M059J (cell line): ENCODE measurements at regions not wholly inside any gene's neighbourhood (a gene's known extent, or its start where the extent isn't known, plus 50 kb on each side); places are given as distances from the start of the nearest gene placed in this dataset.
"Not testable (repeated sequence)": the region's sequence is repeated elsewhere in the genome, so short reads cannot be mapped to it uniquely, and the experiment has no call there.

Source experiments
- DNase-seq: peaks from one replicate; pipeline ENCODE4 v3.0.0-alpha.2; 2012; ENCODE audit warnings: low read depth

GRCh38 chr1:64361974-64362373 is 108.0 kb upstream of the CACHD1 start:
- DNase-seq: no peak

- no peak for DNase-seq
These were observed 106.8 kb upstream of the CACHD1 start for GRCh38 chr1:64363111-64363510.

GRCh38 chr1:64363616-64364015 is 106.3 kb upstream of the CACHD1 start:
- no peak for DNase-seq

GRCh38 chr1:64366821-64367220 is 103.1 kb upstream of the CACHD1 start:
- no peak for DNase-seq

GRCh38 chr1:64368344-64368743 is 101.6 kb upstream of the CACHD1 start:
- no peak for DNase-seq

- DNase-seq: no peak
These were observed 91.1 kb upstream of the CACHD1 start for GRCh38 chr1:64378826-64379225.

- DNase-seq: peak; percentile 17
These were observed 82.3 kb upstream of the CACHD1 start for GRCh38 chr1:64387389-64388285.

- DNase-seq: no peak
These were observed 81.6 kb upstream of the CACHD1 start for GRCh38 chr1:64388336-64388735.

GRCh38 chr1:64392109-64392508 is 77.8 kb upstream of the CACHD1 start:
- no peak for DNase-seq

GRCh38 chr1:64393790-64394189 is 76.1 kb upstream of the CACHD1 start:
- DNase-seq: no peak

- no peak for DNase-seq
These were observed 73.1 kb upstream of the CACHD1 start for GRCh38 chr1:64396817-64397216.

GRCh38 chr1:64397541-64397940 is 72.4 kb upstream of the CACHD1 start:
- no peak for DNase-seq

GRCh38 chr1:64398936-64399335 is 71.0 kb upstream of the CACHD1 start:
- no peak for DNase-seq

GRCh38 chr1:64401285-64401684 is 68.6 kb upstream of the CACHD1 start:
- no peak for DNase-seq

GRCh38 chr1:64403331-64403730 is 66.6 kb upstream of the CACHD1 start:
- DNase-seq: peak; percentile 37

- no peak for DNase-seq
These were observed 65.7 kb upstream of the CACHD1 start for GRCh38 chr1:64404202-64404601.

- no peak for DNase-seq
These were observed 64.1 kb upstream of the CACHD1 start for GRCh38 chr1:64405833-64406232.

GRCh38 chr1:64410217-64410616 is 59.7 kb upstream of the CACHD1 start:
- no peak for DNase-seq

- not testable (repeated sequence) for DNase-seq
These were observed 54.9 kb upstream of the CACHD1 start for GRCh38 chr1:64414855-64415546.

- DNase-seq: no peak
These were observed 52.1 kb upstream of the CACHD1 start for GRCh38 chr1:64417803-64418202.
